ENCODE measurements at regions not wholly inside any gene's neighbourhood (a gene's known extent, or its start where the extent isn't known, plus 50 kb on each side); places are given as distances from the start of the nearest gene placed in this dataset.
A peak's percentile ranks its signal among the peaks of the same experiment; 100 is the strongest.
"Not testable (repeated sequence)": the region's sequence is repeated elsewhere in the genome, so short reads cannot be mapped to it uniquely, and the experiment has no call there.

DNA sequence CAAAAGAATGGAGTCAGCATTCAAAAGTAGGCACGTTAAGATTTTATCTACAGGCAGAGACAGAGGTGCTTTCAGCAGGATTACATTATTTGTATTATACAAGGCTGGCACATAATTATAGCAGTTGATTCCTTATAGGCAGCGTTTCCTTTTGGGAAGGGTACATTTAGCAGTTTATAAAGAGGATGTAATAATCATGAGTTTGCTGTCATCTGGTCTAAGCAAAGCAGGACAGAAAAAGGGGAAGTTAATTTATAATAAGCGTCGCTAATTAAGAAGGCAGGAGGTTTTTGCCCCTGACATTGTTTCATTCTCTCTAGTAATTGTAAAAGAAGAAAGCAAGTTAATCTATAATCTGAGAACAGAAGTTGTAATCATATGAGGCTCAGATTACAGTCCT lies 259.9 kb upstream of the MDGA2 start:
- no peak for DNase-seq

DNA sequence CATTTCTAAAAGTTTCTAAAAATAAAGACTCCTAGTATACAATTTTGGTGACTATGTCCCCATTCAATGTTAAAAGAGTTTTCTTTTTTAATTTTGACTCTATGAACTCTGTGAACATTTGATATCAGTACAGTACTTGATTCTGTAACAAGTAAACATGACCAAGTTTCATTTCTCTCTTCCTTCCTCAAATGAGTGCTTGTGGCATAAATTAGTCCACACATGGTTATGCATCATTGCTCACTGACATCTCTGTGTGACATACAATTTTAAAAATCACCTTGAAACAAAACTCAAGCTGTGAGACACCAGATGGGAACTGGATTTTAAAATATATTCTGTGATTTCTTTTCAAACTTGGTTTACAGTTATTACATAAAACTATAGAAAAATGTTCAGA lies 253.9 kb upstream of the MDGA2 start:
- no peak for DNase-seq

GRCh38 chr14:47921133-47921532 lies 245.7 kb upstream of the MDGA2 start:
- no peak for DNase-seq

DNA sequence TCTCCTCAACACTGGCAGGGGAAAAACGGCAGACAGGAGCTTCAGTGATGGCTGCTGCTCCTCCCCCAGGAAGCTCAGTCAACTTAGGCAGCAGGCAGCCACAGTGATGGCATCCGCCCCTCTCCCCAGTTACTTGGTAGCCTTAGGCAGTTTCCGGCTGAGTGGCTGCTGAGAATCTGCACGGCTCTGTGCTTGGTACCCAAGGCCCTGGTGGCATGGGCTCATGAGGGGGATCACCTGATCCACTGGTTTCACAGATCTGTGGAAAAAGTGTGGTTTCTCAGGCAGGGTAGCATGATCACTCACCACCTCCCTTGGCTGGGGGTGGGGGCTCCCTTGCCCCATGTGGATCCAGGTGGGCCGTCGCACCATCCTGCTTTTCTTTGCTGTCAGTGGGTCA lies 244.6 kb upstream of the MDGA2 start:
- DNase-seq: no peak

DNA sequence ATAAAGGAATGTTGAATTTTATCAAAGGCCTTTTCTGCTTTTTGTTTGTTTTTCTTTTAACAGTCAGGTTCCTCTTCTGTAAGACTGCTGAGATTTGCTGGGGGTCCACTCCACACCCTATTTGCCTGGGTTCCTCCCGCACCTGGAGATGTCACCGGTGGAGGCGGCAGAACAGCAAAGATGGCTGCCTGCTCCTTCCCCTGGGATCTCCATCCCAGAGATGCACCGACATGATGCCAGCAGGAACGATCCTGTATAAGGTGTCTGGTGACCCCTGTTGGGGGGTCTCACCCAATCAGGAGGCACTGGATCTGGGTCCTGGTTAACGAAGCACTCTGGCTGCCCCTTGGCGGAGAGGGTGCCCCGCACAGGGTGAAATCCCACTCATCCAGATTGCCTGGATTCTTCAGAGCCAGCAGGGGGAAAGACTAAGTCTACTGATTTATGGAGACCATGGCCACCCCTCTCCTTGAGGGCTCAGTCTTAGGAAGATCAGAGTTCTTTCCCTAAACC lies 244.0 kb upstream of the MDGA2 start:
- DNase-seq: no peak

- DNase-seq: no peak
These were observed 242.0 kb upstream of the MDGA2 start for GRCh38 chr14:47917344-47917954.

DNA sequence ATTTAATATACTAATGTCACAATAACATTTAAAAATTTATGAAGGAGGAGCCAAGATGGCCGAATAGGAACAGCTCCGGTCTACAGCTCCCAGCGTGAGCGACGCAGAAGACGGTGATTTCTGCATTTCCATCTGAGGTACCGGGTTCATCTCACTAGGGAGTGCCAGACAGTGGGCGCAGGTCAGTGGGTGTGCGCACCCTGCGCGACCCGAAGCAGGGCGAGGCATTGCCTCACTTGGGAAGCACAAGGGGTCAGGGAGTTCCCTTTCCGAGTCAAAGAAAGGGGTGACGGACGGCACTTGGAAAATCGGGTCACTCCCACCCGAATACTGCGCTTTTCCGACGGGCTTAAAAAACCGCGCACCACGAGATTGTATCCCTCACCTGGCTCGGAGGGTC lies 225.7 kb upstream of the MDGA2 start:
- DNase-seq: not testable (repeated sequence)

DNA sequence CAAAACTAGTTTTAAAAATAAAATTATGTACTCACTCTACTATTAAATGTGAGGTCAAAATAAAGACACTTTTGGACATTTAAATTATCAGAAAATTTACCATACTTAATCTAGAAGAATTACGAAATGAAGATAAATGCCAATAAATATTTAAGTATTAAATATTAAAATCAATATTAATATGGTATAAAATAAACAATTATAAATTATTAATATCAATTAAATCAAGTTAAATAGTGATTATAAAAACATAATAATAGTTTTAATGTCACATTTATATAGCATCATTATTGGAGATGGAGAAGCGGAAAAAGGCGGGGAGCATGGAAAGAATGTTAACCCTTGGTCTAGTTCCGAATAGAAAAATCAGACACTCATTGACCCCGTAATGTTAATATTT lies 224.3 kb upstream of the MDGA2 start:
- no peak for DNase-seq

DNA sequence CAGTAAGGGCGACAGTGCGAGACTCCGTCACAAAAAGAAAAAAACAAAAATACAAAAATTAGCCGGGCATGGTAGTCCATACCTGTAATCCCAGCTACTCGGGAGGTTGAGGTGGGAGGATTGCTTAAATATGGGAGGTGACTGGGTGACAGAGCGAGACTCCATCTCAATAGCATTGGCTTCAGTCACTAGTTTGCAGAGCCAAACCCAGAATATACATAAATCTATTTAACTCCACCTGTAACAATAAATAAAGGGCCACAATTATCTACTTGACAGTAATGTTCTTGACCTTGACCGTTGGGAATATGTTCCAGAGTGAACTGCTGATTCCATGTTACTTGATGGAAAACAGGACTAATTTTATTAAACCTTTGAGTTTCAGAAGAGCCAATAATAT lies 198.9 kb upstream of the MDGA2 start:
- no peak for DNase-seq

DNA sequence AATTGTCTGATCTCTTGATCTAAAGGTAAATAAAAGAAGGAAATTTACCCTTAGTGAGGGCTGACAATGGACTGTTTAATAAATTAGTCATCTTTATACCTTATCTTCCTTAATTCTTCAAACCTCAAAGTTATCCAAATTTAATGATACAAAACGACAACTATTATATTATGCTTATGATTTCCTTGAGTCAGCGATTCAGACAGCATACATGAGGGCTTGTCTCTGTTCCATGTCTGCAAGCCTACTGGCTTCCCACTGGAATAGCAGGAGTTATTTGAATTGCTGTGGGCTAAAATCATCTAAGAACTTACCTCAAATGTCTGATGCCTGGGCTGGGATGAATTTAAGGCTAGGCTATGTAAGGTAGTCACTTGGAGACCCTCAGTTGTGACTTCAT lies 197.2 kb upstream of the MDGA2 start:
- DNase-seq: no peak

DNA sequence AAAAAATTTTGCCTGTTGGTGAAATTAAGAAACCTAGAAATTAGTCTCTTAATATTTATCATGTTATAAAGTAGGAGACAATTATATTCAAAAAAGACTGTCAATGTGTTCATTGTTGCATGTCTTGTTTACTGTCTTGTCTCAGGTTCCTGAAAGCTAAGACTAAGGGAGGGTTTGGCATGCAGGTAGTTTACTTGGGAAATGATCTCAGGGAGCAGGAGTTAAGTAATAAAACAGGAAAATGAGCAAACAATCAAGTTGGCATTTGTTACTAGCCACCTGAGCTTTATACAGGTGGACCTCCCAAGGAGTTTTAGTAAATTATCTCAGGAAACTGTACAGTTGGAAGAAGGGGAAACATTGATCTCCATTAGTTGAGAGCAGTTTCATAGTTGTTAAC lies 188.0 kb upstream of the MDGA2 start:
- no peak for DNase-seq

DNA sequence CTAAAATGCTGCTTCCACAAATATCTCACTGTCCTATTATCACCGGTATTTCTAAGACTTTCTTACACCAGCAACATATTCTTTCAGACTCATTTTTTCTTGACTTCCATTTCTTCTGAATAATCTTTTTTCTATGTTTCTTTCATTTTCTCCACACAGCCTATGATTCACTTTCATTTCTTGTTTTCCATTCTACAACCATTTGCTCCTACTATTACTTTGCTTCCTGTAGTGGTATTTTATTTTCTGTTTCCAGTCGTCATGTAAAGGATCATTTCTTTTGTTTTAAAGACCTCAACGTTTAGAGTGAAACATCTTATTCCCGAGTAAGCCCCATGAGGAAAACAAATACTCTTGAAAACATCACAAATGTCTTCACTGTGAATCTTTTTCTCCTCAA lies 182.2 kb upstream of the MDGA2 start:
- no peak for DNase-seq

DNA sequence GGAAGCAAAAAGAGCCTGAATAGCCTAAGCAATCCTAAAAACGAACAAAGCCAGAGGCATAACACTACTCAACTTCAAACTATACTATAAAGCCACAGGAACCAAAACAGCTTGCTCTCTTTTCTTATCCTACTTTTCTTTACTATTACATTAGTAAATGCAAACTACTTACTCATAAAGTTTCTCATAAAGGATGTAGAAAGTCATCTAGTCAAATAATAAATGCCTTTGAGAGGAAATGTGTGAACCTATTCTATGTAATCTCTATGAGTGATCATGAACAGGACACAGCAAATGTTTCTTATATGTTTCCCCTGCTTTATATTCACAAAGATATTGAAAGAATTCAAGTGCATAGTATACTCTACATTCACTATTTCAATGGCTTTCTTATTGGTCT lies 176.9 kb upstream of the MDGA2 start:
- no peak for DNase-seq

GRCh38 chr14:47846008-47846407 lies 170.6 kb upstream of the MDGA2 start:
- no peak for DNase-seq

- DNase-seq: no peak
These were observed 167.8 kb upstream of the MDGA2 start for GRCh38 chr14:47843236-47843635.

DNA sequence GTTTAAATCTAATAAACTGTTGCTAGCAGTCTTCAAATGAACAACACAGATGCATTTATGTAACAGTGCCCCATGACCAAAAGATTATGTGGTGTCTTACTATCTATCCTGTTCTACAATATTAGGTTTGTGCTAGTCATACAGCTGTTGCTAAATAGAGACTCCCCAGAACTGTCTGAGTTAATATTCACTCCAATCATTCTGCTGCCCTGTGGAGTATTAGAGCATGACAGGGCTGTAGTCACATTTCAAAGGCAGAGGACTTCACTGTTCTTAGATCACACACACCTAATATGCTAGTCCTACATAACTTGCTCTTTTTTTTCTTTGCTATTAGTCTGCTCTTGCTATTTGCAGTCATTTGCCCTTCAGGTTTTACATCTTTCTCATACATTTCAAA lies 157.6 kb upstream of the MDGA2 start:
- DNase-seq: no peak

DNA sequence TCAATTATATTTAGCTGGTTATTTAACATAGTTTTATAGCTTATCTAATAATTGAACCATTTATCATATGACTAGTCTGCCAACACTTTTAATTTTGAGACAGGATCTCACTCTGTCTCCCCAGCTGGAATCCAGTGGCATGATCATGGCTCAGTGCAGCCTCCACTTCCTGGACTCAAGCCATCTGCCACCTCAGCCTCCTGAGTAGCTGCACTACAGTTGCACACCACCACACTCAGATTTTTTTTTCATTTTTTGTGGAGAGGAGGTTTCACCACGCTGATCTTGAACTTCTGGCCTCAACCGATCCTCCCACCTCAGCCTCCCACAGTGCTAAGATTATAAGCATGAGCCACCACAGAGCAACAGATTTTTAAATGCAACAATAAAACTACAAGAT lies 151.4 kb upstream of the MDGA2 start:
- DNase-seq: no peak

GRCh38 chr14:47822326-47822725 lies 146.9 kb upstream of the MDGA2 start:
- no peak for DNase-seq

- no peak for DNase-seq
These were observed 145.7 kb upstream of the MDGA2 start for GRCh38 chr14:47821135-47821534.

GRCh38 chr14:47790477-47790876 lies 115.1 kb upstream of the MDGA2 start:
- no peak for DNase-seq

DNA sequence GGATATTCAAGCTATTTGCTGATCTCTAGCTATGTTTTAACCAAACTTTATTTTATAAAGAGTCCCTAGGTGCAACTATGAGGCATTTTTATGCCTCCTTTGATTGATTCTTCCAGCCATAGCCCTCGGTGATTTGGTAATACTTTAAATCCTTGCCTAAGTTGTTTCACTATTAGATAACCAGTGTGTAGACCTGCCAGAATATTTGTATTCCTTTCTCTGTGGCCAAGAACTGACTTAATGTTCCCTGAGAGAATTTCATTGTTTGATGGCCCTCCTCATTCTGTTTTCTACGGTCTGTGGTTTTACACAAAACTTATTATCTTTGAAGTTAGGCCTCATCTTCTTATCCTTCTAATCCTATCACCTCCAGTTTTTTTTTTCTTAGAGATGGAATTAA lies 109.7 kb upstream of the MDGA2 start:
- no peak for DNase-seq

GRCh38 chr14:47778631-47779030 lies 103.2 kb upstream of the MDGA2 start:
- DNase-seq: peak; percentile 6

- DNase-seq: no peak
These were observed 97.2 kb upstream of the MDGA2 start for GRCh38 chr14:47772652-47773051.

DNA sequence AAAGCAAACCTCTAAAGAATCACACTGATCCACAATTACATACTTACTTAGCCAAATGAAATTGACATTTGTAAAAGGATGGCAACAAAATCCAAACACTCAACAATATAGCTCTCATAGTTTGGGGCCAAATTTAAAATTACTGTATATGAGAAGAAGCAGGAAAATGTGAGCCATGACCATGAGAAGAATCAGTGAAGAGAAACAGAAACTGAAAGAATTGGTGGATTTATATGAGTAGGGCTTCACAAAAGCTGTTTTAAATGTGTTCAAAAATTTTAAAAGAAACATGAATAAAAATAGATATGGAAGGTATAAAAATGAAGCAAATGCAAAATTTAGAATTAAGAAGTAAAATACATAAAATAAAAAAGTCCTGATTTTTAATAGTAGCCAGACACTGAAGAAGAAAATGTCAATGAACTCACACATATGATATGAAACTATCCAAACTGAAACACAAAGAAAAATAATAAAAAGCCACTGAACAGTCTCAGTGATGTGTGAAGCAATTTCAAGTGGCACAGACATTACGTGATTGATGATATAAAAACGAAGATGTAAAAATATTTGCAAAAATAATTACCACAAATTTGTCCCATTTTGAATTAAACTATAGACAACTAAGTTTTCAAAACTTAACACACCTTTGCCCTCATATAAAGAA lies 87.9 kb upstream of the MDGA2 start:
- DNase-seq: no peak

DNA sequence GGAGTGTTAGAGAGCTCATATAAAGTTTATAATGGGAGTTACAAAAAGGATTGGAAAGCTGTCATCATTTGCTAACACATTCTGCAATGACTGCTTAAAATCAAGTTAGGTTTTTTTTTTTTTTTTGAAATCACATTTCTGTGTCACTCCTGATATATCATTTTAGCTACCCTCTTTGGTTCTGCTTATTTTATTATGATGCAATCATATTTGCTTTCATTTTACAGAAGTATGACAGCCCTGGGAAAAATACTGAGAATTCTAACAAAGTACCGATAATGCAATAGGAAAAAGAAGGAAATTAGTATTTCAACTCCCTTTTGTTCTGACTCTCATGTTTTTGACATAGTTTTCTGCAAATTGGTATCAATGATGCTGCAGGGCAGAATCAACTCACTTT lies 71.6 kb upstream of the MDGA2 start:
- DNase-seq: no peak

Measured in NCI-H1417 treated with DMSO at 0.1 percent for 48 hours (cell line).